ENCODE measurements at regions not wholly inside any gene's neighbourhood (a gene's known extent, or its start where the extent isn't known, plus 50 kb on each side); places are given as distances from the start of the nearest gene placed in this dataset.

DNA sequence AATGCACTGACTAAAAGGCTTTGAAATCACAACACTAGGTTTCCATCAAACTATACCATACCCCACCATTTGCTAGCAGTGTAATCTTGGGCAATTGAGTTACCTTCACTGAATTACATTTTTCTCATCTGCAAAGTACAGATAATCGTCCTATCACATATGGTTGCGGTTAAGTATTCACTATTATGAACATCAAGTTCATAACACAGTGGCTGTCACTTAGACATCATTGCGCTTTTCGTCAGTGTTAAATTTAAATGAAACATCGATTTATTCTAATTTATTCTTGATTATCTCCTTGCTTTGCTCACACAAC lies 505.9 kb downstream of the CPS1 start (continued):
- TF ChIP-seq ZNF462 (CRISPR knock-in tag; IDR thresholded peaks at IDR 0.05) (no peak), POLR2AphosphoS5 (IDR thresholded peaks at IDR 0.05; ENCODE audit: low read depth) (no peak)

- Histone ChIP-seq H3K4me1 (ENCODE audit: insufficient read depth) (no peaks in the 10 kb centered on the region), H4K20me1 (replicated peaks; ENCODE audit: insufficient read depth) (no peaks in the 10 kb centered on the region), H3K27ac (ENCODE audit: low read depth) (no peak overlapping the region), H3K36me3 (ENCODE audit: insufficient read depth) (no peaks in the 10 kb centered on the region), H3K4me2 (no peak overlapping the region), H2AFZ (no peak overlapping the region), H3K4me3 (no peak overlapping the region), H3K79me2 (replicated peaks; ENCODE audit: insufficient read depth) (no peaks in the 10 kb centered on the region), H3K9me2 (ENCODE audit: insufficient read depth) (no peaks in the 10 kb centered on the region), H3F3A (replicated peaks; ENCODE audit: low read depth) (no peaks in the 10 kb centered on the region), H3K27me3 (ENCODE audit: insufficient read depth) (no peaks in the 10 kb centered on the region)
- Mint-ChIP-seq H3K27ac (peak overlapping the region; percentile 69; the same call in 1 of the 2 replicates), H3K27me3 (ENCODE audit: insufficient read depth, low read depth, poor library complexity) (no peaks in the 10 kb centered on the region), H3K4me3 (no peak overlapping the region), H3K4me1 (peaks cover 6% of the 10 kb centered on the region; the same call in 1 of the 3 replicates), H3K9me3 (no peaks in the 10 kb centered on the region), H3K36me3 (ENCODE audit: low read depth) (no peaks in the 10 kb centered on the region)
- no peak for DNase-seq (ENCODE audit: low spot score)
- no peak for ATAC-seq
- no peak for TF ChIP-seq CTCF (conservative IDR thresholded peaks at IDR 0.05; ENCODE audit: low read depth in 2 of 2)
- TF ChIP-seq JUNB (IDR thresholded peaks at IDR 0.05; ENCODE audit: unreplicated experiment) = no peak
- no peak for TF ChIP-seq ZNF331 (CRISPR knock-in tag; IDR thresholded peaks at IDR 0.05; ENCODE audit: low read depth)
- TF ChIP-seq POLR2AphosphoS5 (IDR thresholded peaks at IDR 0.05; ENCODE audit: low read depth) = no peak
- no peak for TF ChIP-seq ZNF462 (CRISPR knock-in tag; IDR thresholded peaks at IDR 0.05)
Observed at GRCh38 chr2:211067029-211067428, 510.6 kb downstream of the CPS1 start.

Data from GM23338 (cell line).